GM18505 (cell line): ENCODE measurements at regions not wholly inside any gene's neighbourhood (a gene's known extent, or its start where the extent isn't known, plus 50 kb on each side); places are given as distances from the start of the nearest gene placed in this dataset.

Source experiments
- ATAC-seq: cut with Tn5 transposase; IDR thresholded peaks from one replicate; pipeline ENCODE4 v1.9.1; 2021; ENCODE audit not compliant: unreplicated experiment
- POLR2A ChIP-seq: IDR thresholded peaks from 4 replicates; pipeline ENCODE4 v1.6.1; 2011; ENCODE audit warnings: borderline replicate concordance; ENCODE audit not compliant: insufficient read depth, insufficient read length; ENCODE audit errors: extremely low read depth

DNA sequence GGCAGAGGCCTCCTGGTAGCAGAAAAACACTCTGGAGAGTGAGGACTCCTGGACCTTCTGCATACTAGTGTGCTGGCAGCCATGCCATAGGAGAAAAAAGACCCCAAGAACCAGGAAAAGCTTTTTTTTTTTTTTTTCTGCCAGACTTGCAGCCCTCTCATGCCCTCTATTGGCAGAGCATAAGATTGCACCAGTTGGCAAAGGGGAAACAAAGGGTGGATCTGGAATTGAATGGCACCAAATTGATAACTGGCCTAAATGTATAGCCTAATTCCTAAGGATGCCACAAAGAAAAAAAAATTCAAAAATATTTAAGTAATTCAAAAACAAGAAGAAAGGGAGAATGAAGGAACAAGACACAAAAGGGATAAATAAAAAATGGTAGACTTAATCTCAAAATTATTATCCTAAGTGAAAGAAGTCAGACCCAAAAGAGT lies 112.5 kb upstream of the GHITM start:
- ATAC-seq, result no peak
- no peak for TF ChIP-seq POLR2A

- ATAC-seq, result no peak
- TF ChIP-seq POLR2A, result no peak
Observed at GRCh38 chr10:84029840-84030239, 109.5 kb upstream of the GHITM start.

DNA sequence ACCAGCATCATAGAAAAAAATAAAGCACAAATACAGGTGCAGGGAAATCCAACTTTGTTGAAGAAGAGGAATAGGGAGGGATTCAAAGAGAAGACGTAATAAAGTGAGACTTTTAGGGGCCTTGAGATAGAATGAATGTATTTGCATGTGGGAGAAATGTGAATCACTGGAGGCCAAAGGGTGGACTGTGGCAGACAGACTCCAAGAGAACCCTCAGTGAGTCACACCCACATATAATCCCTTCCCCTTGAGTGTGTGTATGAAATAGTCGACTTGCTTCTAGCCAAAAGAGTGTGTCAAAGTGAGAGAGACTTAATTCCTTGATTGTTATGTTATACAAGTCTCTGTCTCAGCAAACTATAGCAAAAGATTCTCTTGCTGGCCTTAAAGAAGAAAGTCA lies 101.3 kb upstream of the GHITM start:
- no peak for TF ChIP-seq POLR2A
- ATAC-seq, result no peak

DNA sequence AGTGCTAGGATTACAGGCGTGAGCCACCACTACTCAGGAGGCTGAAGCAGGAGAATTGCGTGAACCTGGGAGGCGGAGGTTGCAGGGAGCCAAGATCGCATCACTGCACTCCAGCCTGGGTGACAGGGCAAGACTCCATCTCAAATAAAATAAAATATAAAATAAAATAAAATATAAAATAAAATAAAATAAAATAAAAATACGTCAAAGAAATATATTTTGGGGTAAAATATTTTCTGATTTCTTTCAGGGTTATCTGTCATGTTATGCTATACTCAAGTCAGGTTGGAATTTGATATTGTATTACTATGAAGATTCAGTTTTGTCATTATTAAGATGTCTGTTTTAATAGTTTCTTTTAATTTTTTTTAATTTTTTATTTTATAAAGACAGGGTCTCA lies 99.4 kb upstream of the GHITM start:
- no peak for ATAC-seq

GRCh38 chr10:84047258-84048010 lies 91.9 kb upstream of the GHITM start:
- no peak for TF ChIP-seq POLR2A
- ATAC-seq, result no peak

More for the DNA sequence above, 99.4 kb upstream of the GHITM start:
- TF ChIP-seq POLR2A, result no peak

GRCh38 chr10:84049645-84050011 lies 89.7 kb upstream of the GHITM start:
- no peak for ATAC-seq
- TF ChIP-seq POLR2A, result no peak

GRCh38 chr10:84053626-84054025 lies 85.7 kb upstream of the GHITM start:
- TF ChIP-seq POLR2A, result no peak
- no peak for ATAC-seq

- no peak for ATAC-seq
- TF ChIP-seq POLR2A, result no peak
Observed at GRCh38 chr10:84054743-84055142, 84.6 kb upstream of the GHITM start.

DNA sequence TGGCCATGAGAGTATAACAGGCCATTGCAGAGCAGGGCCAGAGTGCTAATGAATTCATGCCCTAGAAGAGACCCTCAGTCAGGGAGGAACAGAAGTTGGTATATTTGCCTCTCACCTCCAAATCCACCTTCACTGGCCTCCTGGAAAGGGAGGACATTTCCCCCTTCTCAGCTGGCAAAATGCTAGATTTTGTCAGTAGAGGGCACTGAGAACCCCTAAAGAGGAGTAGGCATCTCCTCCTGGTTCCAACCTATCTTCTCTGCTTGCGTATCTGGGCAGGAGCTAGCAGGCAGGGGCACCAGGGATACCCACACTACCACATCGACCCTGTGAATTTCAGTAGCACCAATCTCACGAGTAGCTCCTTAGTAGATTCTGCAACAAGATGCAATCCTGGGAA lies 79.8 kb upstream of the GHITM start:
- TF ChIP-seq POLR2A, result no peak
- no peak for ATAC-seq

GRCh38 chr10:84063440-84063839 lies 75.9 kb upstream of the GHITM start:
- ATAC-seq, result no peak
- no peak for TF ChIP-seq POLR2A

GRCh38 chr10:84065804-84066601 lies 73.3 kb upstream of the GHITM start:
- no peak for TF ChIP-seq POLR2A
- ATAC-seq, result no peak

DNA sequence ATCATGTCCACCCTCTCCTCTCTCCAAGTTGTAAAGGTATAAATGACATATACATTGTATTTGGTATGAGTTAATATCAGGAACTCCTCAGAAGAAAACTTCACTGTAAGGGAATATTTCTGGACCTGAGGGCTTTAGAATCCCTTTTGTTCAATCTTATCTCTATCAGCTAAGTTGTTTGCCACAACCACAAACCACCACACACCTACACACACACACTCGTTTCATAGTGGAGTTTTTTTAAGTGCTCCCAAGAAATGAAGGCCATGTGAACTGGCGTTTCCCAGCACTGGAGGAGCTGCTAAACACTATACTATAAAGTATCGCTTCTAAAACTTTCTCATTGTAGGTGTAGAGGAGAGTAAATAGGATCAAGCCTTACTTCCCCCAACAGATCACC lies 64.8 kb upstream of the GHITM start:
- no peak for ATAC-seq
- TF ChIP-seq POLR2A, result no peak

- no peak for TF ChIP-seq POLR2A
- no peak for ATAC-seq
Observed at GRCh38 chr10:84075226-84076046, 63.9 kb upstream of the GHITM start.
